A549 (cell line): ENCODE measurements at regions not wholly inside any gene's neighbourhood (a gene's known extent, or its start where the extent isn't known, plus 50 kb on each side); places are given as distances from the start of the nearest gene placed in this dataset.

Experiments used
- CHD2 ChIP-seq: fragments of 150-350 bp; IDR thresholded peaks from 2 replicates; pipeline ENCODE4 v1.6.1; 2014; ENCODE audit warnings: low read length; ENCODE audit not compliant: partially characterized antibody
- HOXB13 ChIP-seq: fragments of 250-450 bp; sonication (Bioruptor Pico); IDR thresholded peaks from 2 replicates; pipeline ENCODE4 v1.5.0; 2020; ENCODE audit warnings: low read depth, mild to moderate bottlenecking, moderate library complexity
- POLR2A ChIP-seq: IDR thresholded peaks from 2 replicates; pipeline ENCODE4 v1.6.1; 2012; ENCODE audit warnings: mild to moderate bottlenecking, low read length
- POLR2AphosphoS2 ChIP-seq: conservative IDR thresholded peaks from 2 replicates; pipeline ENCODE4 v1.6.1; 2012; ENCODE audit warnings: low read length, improper control_type of control experiment, inconsistent platforms
- SREBF2 ChIP-seq: fragments of 450-650 bp; IDR thresholded peaks from 2 replicates; pipeline ENCODE4 v1.6.1; 2014; ENCODE audit warnings: mild to moderate bottlenecking, moderate library complexity
- TF ChIP-seq, protein P1 (sequence below): fragments of 450-650 bp; IDR thresholded peaks from 2 replicates; pipeline ENCODE4 v1.6.1; 2014; ENCODE audit warnings: antibody characterized with exemption
- TF ChIP-seq, protein P2 (sequence below): fragments of >200 bp; sonication (Bioruptor Twin); formaldehyde crosslinking; IDR thresholded peaks from 3 replicates; pipeline ENCODE4 v1.5.1; 2016

DNA sequence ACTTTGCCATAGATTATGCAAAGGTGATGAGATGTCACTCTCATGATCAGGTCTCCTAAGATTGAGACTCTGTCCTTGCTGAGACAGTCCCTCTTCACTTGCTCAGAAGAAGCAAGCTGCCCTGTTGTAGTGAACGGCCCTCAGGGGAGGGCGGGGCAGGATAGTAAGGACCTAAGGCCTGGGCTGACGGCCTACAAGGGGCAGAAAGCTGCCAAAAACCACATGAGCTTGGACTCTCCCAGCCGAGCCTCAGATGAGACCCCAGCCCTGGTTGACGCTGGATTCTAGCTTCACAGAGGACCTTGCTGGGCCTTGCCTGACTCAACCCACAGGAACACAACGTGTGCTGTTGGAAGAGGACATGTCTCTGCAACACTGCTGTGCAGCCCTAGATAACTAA, 1182.5 kb downstream of the TBC1D22A start:
- TF ChIP-seq SREBF2, result no peak
- TF ChIP-seq HOXB13, result no peak
- TF ChIP-seq, protein P1, sequence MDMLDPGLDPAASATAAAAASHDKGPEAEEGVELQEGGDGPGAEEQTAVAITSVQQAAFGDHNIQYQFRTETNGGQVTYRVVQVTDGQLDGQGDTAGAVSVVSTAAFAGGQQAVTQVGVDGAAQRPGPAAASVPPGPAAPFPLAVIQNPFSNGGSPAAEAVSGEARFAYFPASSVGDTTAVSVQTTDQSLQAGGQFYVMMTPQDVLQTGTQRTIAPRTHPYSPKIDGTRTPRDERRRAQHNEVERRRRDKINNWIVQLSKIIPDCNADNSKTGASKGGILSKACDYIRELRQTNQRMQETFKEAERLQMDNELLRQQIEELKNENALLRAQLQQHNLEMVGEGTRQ, result no peak
- TF ChIP-seq CHD2, result no peak
- no peak for TF ChIP-seq POLR2AphosphoS2
- TF ChIP-seq, protein P2, sequence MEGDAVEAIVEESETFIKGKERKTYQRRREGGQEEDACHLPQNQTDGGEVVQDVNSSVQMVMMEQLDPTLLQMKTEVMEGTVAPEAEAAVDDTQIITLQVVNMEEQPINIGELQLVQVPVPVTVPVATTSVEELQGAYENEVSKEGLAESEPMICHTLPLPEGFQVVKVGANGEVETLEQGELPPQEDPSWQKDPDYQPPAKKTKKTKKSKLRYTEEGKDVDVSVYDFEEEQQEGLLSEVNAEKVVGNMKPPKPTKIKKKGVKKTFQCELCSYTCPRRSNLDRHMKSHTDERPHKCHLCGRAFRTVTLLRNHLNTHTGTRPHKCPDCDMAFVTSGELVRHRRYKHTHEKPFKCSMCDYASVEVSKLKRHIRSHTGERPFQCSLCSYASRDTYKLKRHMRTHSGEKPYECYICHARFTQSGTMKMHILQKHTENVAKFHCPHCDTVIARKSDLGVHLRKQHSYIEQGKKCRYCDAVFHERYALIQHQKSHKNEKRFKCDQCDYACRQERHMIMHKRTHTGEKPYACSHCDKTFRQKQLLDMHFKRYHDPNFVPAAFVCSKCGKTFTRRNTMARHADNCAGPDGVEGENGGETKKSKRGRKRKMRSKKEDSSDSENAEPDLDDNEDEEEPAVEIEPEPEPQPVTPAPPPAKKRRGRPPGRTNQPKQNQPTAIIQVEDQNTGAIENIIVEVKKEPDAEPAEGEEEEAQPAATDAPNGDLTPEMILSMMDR, result no peak
- no peak for TF ChIP-seq POLR2A
